ENCODE measurements at regions not wholly inside any gene's neighbourhood (a gene's known extent, or its start where the extent isn't known, plus 50 kb on each side); places are given as distances from the start of the nearest gene placed in this dataset.

DNA sequence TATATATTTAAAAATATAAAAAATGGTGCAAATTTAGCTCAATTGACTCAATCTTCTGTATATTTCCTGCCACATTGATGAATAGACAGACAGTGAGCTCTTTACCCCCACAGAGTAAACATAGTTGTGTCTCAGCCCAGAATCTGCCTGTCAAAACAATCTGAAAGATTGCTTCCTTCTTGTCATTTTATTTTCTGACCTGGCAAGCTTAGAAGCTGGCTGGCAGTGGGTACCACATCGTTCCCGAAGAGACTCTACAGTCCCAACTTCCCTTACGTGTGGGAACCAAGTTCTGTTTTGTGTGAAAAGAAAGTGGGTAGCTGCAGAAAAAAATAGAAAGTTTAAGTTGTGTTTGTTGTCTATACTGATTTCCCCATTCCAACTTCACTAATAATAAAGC, 629.3 kb upstream of the NEGR1 start:
- WGBS (ENCODE audit: insufficient coverage), result no CpG with 5 or more reads among the region's 3 CpGs
- Histone ChIP-seq H3K9me3 (replicated peaks; ENCODE audit: control insufficient read depth, low read depth, low read length) (no peaks in the 10 kb centered on the region), H3K27me3 (ENCODE audit: control insufficient read depth, insufficient read depth, low read length) (no peaks in the 10 kb centered on the region), H3K4me3 (ENCODE audit: low read length) (no peak overlapping the region), H3K27ac (ENCODE audit: low read length) (no peak overlapping the region), H3K36me3 (ENCODE audit: control insufficient read depth, insufficient read depth, low read length) (no peaks in the 10 kb centered on the region), H3K4me1 (ENCODE audit: control insufficient read depth, insufficient read depth, low read length) (no peaks in the 10 kb centered on the region)
- no peak for DNase-seq

DNA sequence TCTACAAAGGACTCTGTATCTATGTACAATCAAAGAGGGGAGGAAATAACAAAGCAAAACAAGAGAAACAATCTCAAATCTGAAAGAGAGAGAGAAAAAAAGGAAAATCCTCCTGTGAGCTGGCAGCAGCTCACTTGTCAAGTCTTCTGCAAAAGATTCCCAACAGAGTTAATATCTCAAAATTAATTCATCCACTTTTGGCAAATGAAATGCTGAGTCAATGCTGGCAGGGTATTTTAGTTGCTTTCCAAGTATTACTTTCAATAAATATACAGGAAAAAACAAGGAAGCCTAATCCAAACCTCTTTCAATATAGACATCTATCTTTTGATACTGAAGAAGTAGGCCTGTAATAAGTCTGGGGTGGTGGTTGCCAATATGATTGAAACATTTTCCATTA, 613.9 kb upstream of the NEGR1 start:
- no peaks in the 10 kb centered on the region for H3K27me3 ChIP-seq (ENCODE audit: control insufficient read depth, insufficient read depth, low read length)

GRCh38 chr1:72892461-72892860, 610.1 kb upstream of the NEGR1 start:
- WGBS (ENCODE audit: insufficient coverage), result no CpG with 5 or more reads among the region's 1 CpG
- H3K27me3 ChIP-seq (ENCODE audit: control insufficient read depth, insufficient read depth, low read length), result no peaks in the 10 kb centered on the region
- H3K9me3 ChIP-seq (replicated peaks; ENCODE audit: control insufficient read depth, low read depth, low read length), result no peaks in the 10 kb centered on the region
- H3K4me3 ChIP-seq (ENCODE audit: low read length), result no peak overlapping the region
- H3K36me3 ChIP-seq (ENCODE audit: control insufficient read depth, insufficient read depth, low read length), result no peaks in the 10 kb centered on the region
- DNase-seq, result peak; percentile 9
- no peaks in the 10 kb centered on the region for H3K4me1 ChIP-seq (ENCODE audit: control insufficient read depth, insufficient read depth, low read length)
- no peak overlapping the region for H3K27ac ChIP-seq (ENCODE audit: low read length)

More for the DNA sequence above, 613.9 kb upstream of the NEGR1 start:
- Histone ChIP-seq H3K27ac (ENCODE audit: low read length) (no peak overlapping the region), H3K36me3 (ENCODE audit: control insufficient read depth, insufficient read depth, low read length) (no peaks in the 10 kb centered on the region), H3K4me3 (ENCODE audit: low read length) (no peak overlapping the region), H3K9me3 (replicated peaks; ENCODE audit: control insufficient read depth, low read depth, low read length) (no peaks in the 10 kb centered on the region), H3K4me1 (ENCODE audit: control insufficient read depth, insufficient read depth, low read length) (no peaks in the 10 kb centered on the region)
- DNase-seq, result peak; percentile 62

DNA sequence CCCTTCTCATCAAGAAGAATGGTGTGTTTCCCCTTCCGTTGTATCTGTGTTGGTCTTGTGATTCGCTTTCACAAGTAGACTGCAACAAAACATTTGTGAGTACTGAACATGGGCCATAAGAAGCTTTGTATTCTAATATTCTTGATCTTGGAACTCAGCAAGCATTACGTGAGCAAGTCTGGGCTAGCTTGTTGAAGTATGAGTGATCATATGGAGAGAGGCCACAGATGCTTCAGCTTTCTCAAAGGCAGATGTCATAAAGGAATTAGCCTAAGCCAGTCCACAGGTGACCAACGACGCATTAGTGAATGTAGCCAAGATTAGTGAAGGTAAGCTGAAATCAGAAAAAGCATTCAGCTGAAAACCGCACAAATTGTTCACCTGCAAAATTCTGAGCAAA, 609.6 kb upstream of the NEGR1 start:
- Histone ChIP-seq H3K27ac (ENCODE audit: low read length) (no peak overlapping the region), H3K4me1 (ENCODE audit: control insufficient read depth, insufficient read depth, low read length) (no peaks in the 10 kb centered on the region), H3K9me3 (replicated peaks; ENCODE audit: control insufficient read depth, low read depth, low read length) (no peaks in the 10 kb centered on the region), H3K27me3 (ENCODE audit: control insufficient read depth, insufficient read depth, low read length) (no peaks in the 10 kb centered on the region), H3K36me3 (ENCODE audit: control insufficient read depth, insufficient read depth, low read length) (no peaks in the 10 kb centered on the region), H3K4me3 (ENCODE audit: low read length) (no peak overlapping the region)
- 92% methylated on average over 4 of the region's 6 CpGs for WGBS (ENCODE audit: insufficient coverage)
- no peak for DNase-seq

DNA sequence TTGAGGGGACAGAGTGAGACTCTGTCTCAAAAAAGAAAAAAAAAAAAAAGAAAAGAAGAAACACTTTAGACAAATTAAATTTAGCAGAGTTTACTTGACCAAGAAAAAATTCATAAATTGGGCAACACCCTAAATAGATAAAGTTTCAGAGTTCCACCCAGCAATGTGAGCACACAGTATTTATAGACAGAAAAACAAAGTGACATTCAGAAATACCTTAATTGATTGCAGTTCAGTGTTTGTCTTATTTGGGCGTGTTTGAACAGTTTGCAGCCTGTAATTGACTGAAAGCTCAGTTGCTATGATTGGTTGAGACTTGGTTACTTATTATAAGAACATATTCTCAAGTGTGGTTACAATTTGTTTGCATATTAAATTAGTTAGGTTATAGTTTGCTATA, 603.5 kb upstream of the NEGR1 start:
- H3K4me1 ChIP-seq (ENCODE audit: control insufficient read depth, insufficient read depth, low read length), result no peaks in the 10 kb centered on the region
- H3K27me3 ChIP-seq (ENCODE audit: control insufficient read depth, insufficient read depth, low read length), result no peaks in the 10 kb centered on the region
- no peaks in the 10 kb centered on the region for H3K9me3 ChIP-seq (replicated peaks; ENCODE audit: control insufficient read depth, low read depth, low read length)
- H3K27ac ChIP-seq (ENCODE audit: low read length), result no peak overlapping the region
- no peaks in the 10 kb centered on the region for H3K36me3 ChIP-seq (ENCODE audit: control insufficient read depth, insufficient read depth, low read length)
- DNase-seq, result no peak
- WGBS (ENCODE audit: insufficient coverage), result no CpG with 5 or more reads among the region's 1 CpG
- H3K4me3 ChIP-seq (ENCODE audit: low read length), result no peak overlapping the region

DNA sequence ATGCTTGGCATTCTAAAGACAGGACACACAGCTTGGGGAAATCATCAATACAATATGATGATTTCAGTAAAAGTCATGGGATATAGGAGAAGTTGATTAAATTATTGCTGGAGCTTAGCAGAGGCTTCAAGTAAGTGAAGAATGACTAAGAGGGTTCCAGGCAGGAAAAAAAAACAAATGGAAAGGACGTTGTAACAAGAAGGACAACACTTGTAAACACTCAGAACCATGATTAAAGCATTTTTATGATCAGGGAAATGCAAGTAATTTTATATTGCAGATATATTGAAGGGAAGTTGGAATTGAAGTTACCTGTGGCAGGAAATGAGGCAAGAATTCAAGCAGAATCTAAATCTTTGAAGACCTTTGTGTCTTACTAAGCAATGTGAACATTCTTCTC, 602.7 kb upstream of the NEGR1 start:
- no peaks in the 10 kb centered on the region for H3K4me1 ChIP-seq (ENCODE audit: control insufficient read depth, insufficient read depth, low read length)
- DNase-seq, result no peak
- H3K27me3 ChIP-seq (ENCODE audit: control insufficient read depth, insufficient read depth, low read length), result no peaks in the 10 kb centered on the region
- H3K36me3 ChIP-seq (ENCODE audit: control insufficient read depth, insufficient read depth, low read length), result no peaks in the 10 kb centered on the region
- 80% methylated on average over 1 of the region's 1 CpG for WGBS (ENCODE audit: insufficient coverage)
- no peak overlapping the region for H3K4me3 ChIP-seq (ENCODE audit: low read length)
- H3K9me3 ChIP-seq (replicated peaks; ENCODE audit: control insufficient read depth, low read depth, low read length), result no peaks in the 10 kb centered on the region
- no peak overlapping the region for H3K27ac ChIP-seq (ENCODE audit: low read length)

DNA sequence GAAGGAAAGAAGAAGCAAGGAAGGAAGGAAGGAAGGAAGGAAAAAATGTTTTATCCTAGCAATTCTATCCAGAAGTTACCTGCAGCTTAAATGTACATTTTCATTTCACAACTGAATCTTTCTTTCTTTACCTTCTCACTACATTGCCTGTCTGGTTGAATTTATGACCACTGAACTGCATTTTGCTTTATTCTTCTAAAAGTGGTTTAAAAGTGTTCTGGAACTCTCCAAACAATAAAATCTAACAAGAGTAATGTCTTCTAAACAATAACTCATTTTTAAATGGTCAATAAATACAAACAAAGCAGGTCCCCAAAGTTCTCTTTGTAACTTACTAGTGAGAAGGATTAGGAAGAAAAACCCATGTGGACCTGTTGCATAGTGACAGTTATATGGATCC, 587.5 kb upstream of the NEGR1 start:
- Histone ChIP-seq H3K27ac (ENCODE audit: low read length) (no peak overlapping the region), H3K27me3 (ENCODE audit: control insufficient read depth, insufficient read depth, low read length) (no peaks in the 10 kb centered on the region)
- no peak for DNase-seq

DNA sequence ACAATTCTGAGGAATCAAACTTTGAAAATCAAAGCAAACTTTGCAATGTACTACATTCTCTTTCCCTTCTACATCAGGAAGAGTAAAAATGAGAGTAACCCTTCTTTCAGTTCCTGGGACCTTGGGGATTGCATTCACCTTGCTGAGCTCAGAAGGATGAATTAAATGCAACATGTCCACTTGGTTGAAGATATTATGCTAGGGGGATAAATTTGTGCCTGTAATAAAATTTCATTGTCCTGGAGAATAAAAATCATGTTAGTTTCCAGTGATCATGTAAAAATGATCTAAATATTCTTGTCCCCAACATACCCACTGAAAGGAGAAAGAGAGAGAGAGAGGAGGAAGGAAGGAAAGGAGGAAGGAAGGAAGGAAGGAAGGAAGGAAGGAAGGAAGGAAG, 587.1 kb upstream of the NEGR1 start:
- no peaks in the 10 kb centered on the region for H3K9me3 ChIP-seq (replicated peaks; ENCODE audit: control insufficient read depth, low read depth, low read length)
- no peak overlapping the region for H3K4me3 ChIP-seq (ENCODE audit: low read length)
- no peaks in the 10 kb centered on the region for H3K27me3 ChIP-seq (ENCODE audit: control insufficient read depth, insufficient read depth, low read length)
- no peaks in the 10 kb centered on the region for H3K36me3 ChIP-seq (ENCODE audit: control insufficient read depth, insufficient read depth, low read length)
- no peak overlapping the region for H3K27ac ChIP-seq (ENCODE audit: low read length)
- no peak for DNase-seq
- no peaks in the 10 kb centered on the region for H3K4me1 ChIP-seq (ENCODE audit: control insufficient read depth, insufficient read depth, low read length)

More for the DNA sequence above, 587.5 kb upstream of the NEGR1 start:
- H3K9me3 ChIP-seq (replicated peaks; ENCODE audit: control insufficient read depth, low read depth, low read length), result no peaks in the 10 kb centered on the region
- H3K4me3 ChIP-seq (ENCODE audit: low read length), result no peak overlapping the region
- H3K4me1 ChIP-seq (ENCODE audit: control insufficient read depth, insufficient read depth, low read length), result no peaks in the 10 kb centered on the region
- H3K36me3 ChIP-seq (ENCODE audit: control insufficient read depth, insufficient read depth, low read length), result no peaks in the 10 kb centered on the region

GRCh38 chr1:72851597-72851996, 569.3 kb upstream of the NEGR1 start:
- Histone ChIP-seq H3K4me1 (ENCODE audit: control insufficient read depth, insufficient read depth, low read length) (no peaks in the 10 kb centered on the region), H3K27me3 (ENCODE audit: control insufficient read depth, insufficient read depth, low read length) (no peaks in the 10 kb centered on the region), H3K27ac (ENCODE audit: low read length) (no peak overlapping the region), H3K9me3 (replicated peaks; ENCODE audit: control insufficient read depth, low read depth, low read length) (no peaks in the 10 kb centered on the region), H3K4me3 (ENCODE audit: low read length) (no peak overlapping the region), H3K36me3 (ENCODE audit: control insufficient read depth, insufficient read depth, low read length) (no peaks in the 10 kb centered on the region)
- no CpG with 5 or more reads among the region's 4 CpGs for WGBS (ENCODE audit: insufficient coverage)
- DNase-seq, result no peak

GRCh38 chr1:72848997-72849396, 566.7 kb upstream of the NEGR1 start:
- WGBS (ENCODE audit: insufficient coverage), result no CpG with 5 or more reads among the region's 3 CpGs
- H3K4me3 ChIP-seq (ENCODE audit: low read length), result no peak overlapping the region
- H3K27me3 ChIP-seq (ENCODE audit: control insufficient read depth, insufficient read depth, low read length), result no peaks in the 10 kb centered on the region
- no peaks in the 10 kb centered on the region for H3K4me1 ChIP-seq (ENCODE audit: control insufficient read depth, insufficient read depth, low read length)
- no peaks in the 10 kb centered on the region for H3K9me3 ChIP-seq (replicated peaks; ENCODE audit: control insufficient read depth, low read depth, low read length)
- H3K27ac ChIP-seq (ENCODE audit: low read length), result no peak overlapping the region
- no peak for DNase-seq
- no peaks in the 10 kb centered on the region for H3K36me3 ChIP-seq (ENCODE audit: control insufficient read depth, insufficient read depth, low read length)

GRCh38 chr1:72847651-72848050, 565.3 kb upstream of the NEGR1 start:
- Histone ChIP-seq H3K4me3 (ENCODE audit: low read length) (no peak overlapping the region), H3K9me3 (replicated peaks; ENCODE audit: control insufficient read depth, low read depth, low read length) (no peaks in the 10 kb centered on the region), H3K27ac (ENCODE audit: low read length) (no peak overlapping the region), H3K4me1 (ENCODE audit: control insufficient read depth, insufficient read depth, low read length) (no peaks in the 10 kb centered on the region), H3K27me3 (ENCODE audit: control insufficient read depth, insufficient read depth, low read length) (no peaks in the 10 kb centered on the region), H3K36me3 (ENCODE audit: control insufficient read depth, insufficient read depth, low read length) (no peaks in the 10 kb centered on the region)
- peak; percentile 36 for DNase-seq
- WGBS (ENCODE audit: insufficient coverage), result 58% methylated on average over 2 of the region's 3 CpGs
